Common myeloid progenitor, CD34-positive (primary cell): ENCODE measurements at regions not wholly inside any gene's neighbourhood (a gene's known extent, or its start where the extent isn't known, plus 50 kb on each side); places are given as distances from the start of the nearest gene placed in this dataset.

Experiments
- CTCF ChIA-PET: fragments of 350-600 bp; sonication (Branson Sonifier 250); formaldehyde crosslinking; loops from one replicate; lab custom pipeline; 2021; ENCODE audit warnings: antibody characterized with exemption; lab: Charles Lee
- POLR2A ChIA-PET: fragments of 350-600 bp; sonication (Branson Sonifier 250); formaldehyde crosslinking; loops from one replicate; lab custom pipeline; 2021; ENCODE audit warnings: antibody characterized with exemption; lab: Charles Lee
- DNase-seq, 3 donors: peaks; one replicate each; pipeline versions ENCODE4 v3.0.0 to v3.0.0-alpha.2; 2013
- H3K27ac ChIP-seq, 2 experiments: 1 replicate in 1 of 2; 2 replicates in 1 of 2; pipeline ENCODE4 v1.7.0; 2013; ENCODE audit warnings: inconsistent platforms in 2 of 2, low read length in 2 of 2, mild to moderate bottlenecking in 2 of 2, low read depth in 1 of 2, moderate library complexity in 1 of 2; ENCODE audit not compliant: severe bottlenecking in 2 of 2, insufficient read depth in 1 of 2, poor library complexity in 1 of 2
- H3K27me3 ChIP-seq, 5 experiments: replicated peaks in 2 of 5; 1 replicate in 3 of 5; 2 replicates in 2 of 5; pipeline versions ENCODE4 v1.6.1 to v1.7.0; 2013; ENCODE audit warnings: low read length in 4 of 5, mild to moderate bottlenecking in 2 of 5, moderate library complexity in 2 of 5, inconsistent platforms in 1 of 5; ENCODE audit not compliant: insufficient read depth in 5 of 5, control insufficient read depth in 4 of 5
- H3K36me3 ChIP-seq, 4 experiments: 1 replicate in 2 of 4; 2 replicates in 2 of 4; pipeline versions ENCODE4 v1.6.1 to v1.7.0; 2013; ENCODE audit warnings: low read length in 3 of 4, control low read depth in 1 of 4, mild to moderate bottlenecking in 1 of 4; ENCODE audit not compliant: control insufficient read depth in 4 of 4, insufficient read depth in 4 of 4
- H3K4me1 ChIP-seq, 4 experiments: 1 replicate in 3 of 4; 2 replicates in 1 of 4; pipeline versions ENCODE4 v1.6.1 to v1.7.1; 2013; ENCODE audit warnings: low read length in 3 of 4, mild to moderate bottlenecking in 3 of 4, control low read depth in 1 of 4, inconsistent platforms in 1 of 4, moderate library complexity in 1 of 4; ENCODE audit not compliant: control insufficient read depth in 4 of 4, insufficient read depth in 4 of 4; ENCODE audit errors: control extremely low read depth in 1 of 4
- H3K4me3 ChIP-seq, 7 experiments: 1 replicate in 4 of 7; 2 replicates in 3 of 7; pipeline versions ENCODE4 v1.5.1 to v1.7.0; 2013; ENCODE audit warnings: mild to moderate bottlenecking in 7 of 7, low read length in 6 of 7, moderate library complexity in 6 of 7, inconsistent platforms in 2 of 7, low read depth in 2 of 7, control low read depth in 1 of 7; ENCODE audit not compliant: insufficient read depth in 4 of 7, control insufficient read depth in 1 of 7; ENCODE audit errors: extremely low read depth in 1 of 7
- H3K9me3 ChIP-seq, 5 experiments: 1 replicate in 4 of 5; 2 replicates in 1 of 5; pipeline versions ENCODE4 v1.6.1 to v1.7.1; 2013; ENCODE audit warnings: low read length in 4 of 5, mild to moderate bottlenecking in 2 of 5, inconsistent platforms in 1 of 5, low read depth in 1 of 5, moderate library complexity in 1 of 5; ENCODE audit not compliant: control insufficient read depth in 4 of 5, insufficient read depth in 2 of 5; ENCODE audit errors: control extremely low read depth in 1 of 5
- WGBS: methylation state at CpG from one replicate; pipeline ENCODE4 v1.1.5; 2013; ENCODE audit not compliant: insufficient coverage; 5-methylcytosine and 5-hydroxymethylcytosine counted together

DNA sequence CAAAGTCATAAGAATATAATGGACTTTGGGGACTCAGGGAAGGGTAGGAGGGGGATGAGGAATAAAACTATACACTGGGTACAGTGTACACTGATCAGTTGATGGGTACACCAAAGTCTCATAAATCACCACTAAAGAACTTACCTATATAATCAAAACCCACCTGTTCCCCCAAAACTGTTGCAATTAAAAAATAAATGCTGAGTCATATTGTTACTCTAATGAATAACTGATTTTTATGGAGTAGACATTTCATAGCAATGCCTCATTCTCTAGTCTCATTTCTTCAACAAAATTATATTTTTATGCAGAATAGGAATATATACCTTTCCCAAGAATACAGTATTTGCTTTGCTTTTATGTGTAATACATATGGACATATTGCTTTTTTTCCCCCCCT, 181.2 kb downstream of the ST6GAL2 start:
- Histone ChIP-seq H3K36me3 (no peaks in the 10 kb centered on the region), H3K4me3 (no peak overlapping the region), H3K4me1 (no peaks in the 10 kb centered on the region), H3K27me3 (no peaks in the 10 kb centered on the region), H3K9me3 (no peaks in the 10 kb centered on the region), H3K27ac (no peak overlapping the region)
- POLR2A ChIA-PET = no interaction called here
- CTCF ChIA-PET = no interaction called here
- DNase-seq = no peak

DNA sequence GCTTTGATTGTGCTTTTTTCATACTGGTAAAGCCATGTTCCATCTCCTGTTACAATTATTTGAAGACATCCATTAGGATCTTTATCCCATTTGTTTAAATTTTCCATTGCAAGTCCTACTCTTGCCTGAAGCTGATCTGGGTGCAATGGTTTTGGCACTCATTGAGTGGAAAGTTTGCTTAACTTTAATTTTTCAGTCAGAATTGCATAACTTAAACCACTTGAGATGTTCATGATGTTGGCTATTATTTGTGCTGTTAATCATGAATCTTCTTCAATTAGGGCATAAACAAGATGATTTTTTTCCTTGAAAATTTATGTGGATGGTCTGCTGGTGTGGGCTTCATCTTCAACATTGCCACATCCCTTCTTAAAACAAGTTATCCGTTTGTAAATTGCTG, 180.1 kb downstream of the ST6GAL2 start:
- no peaks in the 10 kb centered on the region for H3K27me3 ChIP-seq
- no peaks in the 10 kb centered on the region for H3K9me3 ChIP-seq
- no peak for DNase-seq
- no peak overlapping the region for H3K4me3 ChIP-seq
- no peak overlapping the region for H3K27ac ChIP-seq
- no peaks in the 10 kb centered on the region for H3K36me3 ChIP-seq
- WGBS = no CpG with 5 or more reads among the region's 1 CpG
- CTCF ChIA-PET = no interaction called here
- H3K4me1 ChIP-seq = no peaks in the 10 kb centered on the region
- POLR2A ChIA-PET = no interaction called here

DNA sequence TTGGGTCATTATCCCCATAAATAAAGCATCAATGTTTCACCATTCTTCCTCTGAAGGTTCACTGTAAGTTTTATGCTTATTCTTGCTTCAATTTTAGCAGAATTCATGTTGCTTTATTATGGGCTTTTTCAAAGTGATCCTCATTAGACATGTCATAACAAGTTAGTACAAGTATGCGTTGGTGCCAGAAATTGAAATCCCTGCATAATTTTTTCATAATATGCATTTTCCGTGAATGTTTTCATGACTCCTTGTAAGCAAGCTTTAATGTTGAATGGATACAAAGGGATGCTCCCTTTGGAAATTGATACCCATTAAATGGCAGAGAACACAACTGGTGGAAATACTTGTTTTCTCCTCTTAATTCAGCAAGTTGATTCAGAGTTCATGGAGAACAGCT, 179.7 kb downstream of the ST6GAL2 start:
- Histone ChIP-seq H3K27me3 (no peaks in the 10 kb centered on the region), H3K27ac (no peak overlapping the region), H3K4me1 (no peaks in the 10 kb centered on the region), H3K9me3 (peaks cover 0 to 3% (median 0%) of the 10 kb centered on the region in 5 experiments), H3K4me3 (no peak overlapping the region), H3K36me3 (no peaks in the 10 kb centered on the region)
- ChIA-PET CTCF (no interaction called here), POLR2A (no interaction called here)
- no CpG with 5 or more reads among the region's 2 CpGs for WGBS
- DNase-seq = no peak

DNA sequence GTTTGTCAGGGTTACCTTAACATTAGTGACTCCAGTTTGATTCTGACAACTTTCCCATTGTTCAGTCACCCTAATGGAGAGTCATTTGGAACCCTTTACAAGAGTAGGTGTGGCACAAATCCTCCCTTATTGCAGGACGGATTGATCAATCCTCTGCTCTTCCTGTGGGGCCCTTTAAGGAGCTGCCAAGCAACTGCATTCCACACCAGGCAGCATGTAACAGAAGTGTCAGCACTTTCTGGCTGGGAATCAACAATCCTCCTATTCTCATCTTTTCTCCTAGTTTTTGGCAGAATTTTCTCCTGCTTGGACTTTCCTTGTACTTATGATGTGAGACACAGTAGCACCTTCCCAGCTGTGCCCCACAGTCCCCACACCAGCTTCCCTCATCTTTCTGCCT, 177.8 kb downstream of the ST6GAL2 start:
- no peak for DNase-seq
- CTCF ChIA-PET = no interaction called here
- POLR2A ChIA-PET = no interaction called here
- 29% methylated on average over 1 of the region's 1 CpG for WGBS
- Histone ChIP-seq H3K27ac (no peak overlapping the region), H3K4me1 (no peaks in the 10 kb centered on the region), H3K4me3 (no peak overlapping the region), H3K36me3 (no peaks in the 10 kb centered on the region), H3K27me3 (no peaks in the 10 kb centered on the region), H3K9me3 (peaks cover 2 to 16% (median 4%) of the 10 kb centered on the region in 5 experiments)

DNA sequence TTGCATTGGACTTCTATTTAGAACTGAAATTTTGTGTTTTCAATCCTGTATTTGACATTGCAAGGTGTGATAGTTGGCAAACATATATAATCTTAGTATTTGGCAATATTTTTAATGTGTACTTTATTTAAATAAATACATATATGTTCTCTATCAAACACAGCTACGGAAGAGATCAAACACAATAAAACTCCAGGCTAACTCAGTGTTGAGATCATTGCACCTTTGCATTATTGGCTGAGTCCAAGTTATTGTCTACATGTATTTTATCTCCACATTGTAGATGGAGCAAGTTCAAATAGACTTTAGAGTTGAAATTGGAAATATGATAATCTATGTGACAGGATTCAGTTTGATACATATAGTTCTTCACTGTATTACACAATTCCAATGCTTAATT, 176.7 kb downstream of the ST6GAL2 start:
- H3K36me3 ChIP-seq = no peaks in the 10 kb centered on the region
- no peak overlapping the region for H3K4me3 ChIP-seq
- peaks cover 2 to 19% (median 4%) of the 10 kb centered on the region in 5 experiments for H3K9me3 ChIP-seq
- ChIA-PET CTCF (no interaction called here), POLR2A (no interaction called here)
- no CpG with 5 or more reads among the region's 1 CpG for WGBS
- H3K27ac ChIP-seq = no peak overlapping the region
- no peaks in the 10 kb centered on the region for H3K4me1 ChIP-seq
- H3K27me3 ChIP-seq = no peaks in the 10 kb centered on the region
- DNase-seq = no peak

DNA sequence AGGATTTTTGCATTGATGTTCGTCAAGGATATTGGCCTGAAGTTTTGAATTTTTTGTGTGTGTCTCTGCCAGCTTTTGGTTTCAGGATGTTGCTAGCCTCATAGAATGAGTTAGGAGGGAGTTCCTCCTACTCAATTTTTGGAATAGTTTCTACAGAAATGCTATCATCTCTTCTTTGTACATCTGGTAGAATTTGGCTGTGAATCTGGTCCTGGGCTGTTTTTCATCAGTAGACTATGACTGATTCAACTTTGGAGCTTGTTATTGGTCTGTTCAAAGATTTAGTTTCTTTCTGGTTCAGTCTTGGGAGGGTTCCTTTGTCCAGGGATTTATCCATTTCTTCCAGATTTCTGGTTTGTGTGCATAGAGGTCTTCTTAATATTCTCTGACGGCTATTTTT, 166.7 kb downstream of the ST6GAL2 start:
- H3K27me3 ChIP-seq = peaks cover 0 to 2% (median 0%) of the 10 kb centered on the region in 5 experiments
- no peak overlapping the region for H3K27ac ChIP-seq
- no peaks in the 10 kb centered on the region for H3K36me3 ChIP-seq
- no peak overlapping the region for H3K4me3 ChIP-seq
- H3K9me3 ChIP-seq = peaks cover 0 to 7% (median 2%) of the 10 kb centered on the region in 5 experiments
- no peaks in the 10 kb centered on the region for H3K4me1 ChIP-seq
- 100% methylated on average over 1 of the region's 2 CpGs for WGBS
- ChIA-PET CTCF (no interaction called here), POLR2A (no interaction called here)
- no peak for DNase-seq

DNA sequence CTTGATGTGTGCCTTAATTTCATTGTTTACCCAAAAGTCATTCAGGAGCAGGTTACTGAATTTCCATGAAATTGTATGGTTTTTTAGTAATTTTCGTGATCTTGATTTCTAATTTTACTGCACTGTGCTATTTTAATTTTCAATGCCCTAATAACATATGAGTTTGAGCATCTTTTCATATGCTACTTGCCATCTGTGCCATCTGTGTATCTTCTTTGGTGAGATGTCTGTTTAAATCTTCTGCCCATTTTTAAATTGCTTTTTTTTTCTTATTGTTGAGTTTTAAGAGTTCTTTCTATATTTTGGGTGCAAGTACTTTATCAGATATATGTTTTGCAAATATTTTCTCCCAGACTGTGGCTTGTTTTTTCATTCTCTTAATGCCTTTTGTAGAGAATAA, 165.9 kb downstream of the ST6GAL2 start:
- DNase-seq = no peak
- H3K4me3 ChIP-seq = no peak overlapping the region
- H3K27me3 ChIP-seq = peaks cover 0 to 2% (median 0%) of the 10 kb centered on the region in 5 experiments
- H3K36me3 ChIP-seq = no peaks in the 10 kb centered on the region
- CTCF ChIA-PET = no interaction called here
- no peak overlapping the region for H3K27ac ChIP-seq
- H3K4me1 ChIP-seq = no peaks in the 10 kb centered on the region
- WGBS = no CpG with 5 or more reads among the region's 1 CpG
- POLR2A ChIA-PET = no interaction called here
- peaks cover 0 to 7% (median 2%) of the 10 kb centered on the region in 5 experiments for H3K9me3 ChIP-seq
